ENCODE measurements at regions not wholly inside any gene's neighbourhood (a gene's known extent, or its start where the extent isn't known, plus 50 kb on each side); places are given as distances from the start of the nearest gene placed in this dataset.

DNA sequence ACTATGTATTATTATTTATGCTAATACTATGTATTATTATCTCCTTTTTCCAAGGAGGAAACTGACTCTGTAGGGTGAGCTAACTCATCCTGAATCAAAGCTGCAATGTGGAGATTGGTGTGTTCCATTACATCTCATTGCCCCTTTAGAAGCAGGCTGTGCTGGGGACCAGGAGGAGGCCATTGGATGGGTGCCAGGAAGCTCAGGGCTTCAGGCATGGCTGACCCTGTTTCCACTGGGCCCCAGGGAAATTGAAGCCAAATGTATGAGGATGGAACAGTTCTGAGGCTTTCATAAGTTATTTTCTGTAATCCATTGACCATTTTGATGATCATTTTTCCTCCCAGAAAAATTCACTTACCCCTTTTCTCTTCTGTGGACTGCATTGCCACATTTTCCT is 418.8 kb upstream of the ZFP42 start:
- Histone ChIP-seq H3K18ac (ENCODE audit: insufficient read length, low read depth, low read length) (no peak overlapping the region), H2AFZ (ENCODE audit: low read length) (no peak overlapping the region), H3T11ph (ENCODE audit: low read length) (no peak overlapping the region), H3K9ac (ENCODE audit: extremely low read depth, insufficient read length, low read length) (no peak overlapping the region), H4K5ac (ENCODE audit: insufficient read length, low read depth, low read length) (no peak overlapping the region), H3K9me3 (ENCODE audit: control insufficient read depth, low read depth, low read length) (no peaks in the 10 kb centered on the region), H4K91ac (ENCODE audit: insufficient read length, low read depth, low read length) (no peak overlapping the region), H2BK12ac (ENCODE audit: insufficient read length, low read depth, low read length) (no peak overlapping the region), H3K23me2 (ENCODE audit: insufficient read length, low read depth, low read length, poor library complexity, severe bottlenecking) (no peaks in the 10 kb centered on the region), H3K56ac (ENCODE audit: insufficient read length, low read depth, low read length) (no peak overlapping the region), H2BK120ac (ENCODE audit: low read depth, low read length, poor library complexity, severe bottlenecking) (no peak overlapping the region), H3K27ac (ENCODE audit: insufficient read length, low read depth, low read length) (no peak overlapping the region), H3K79me2 (ENCODE audit: insufficient read depth, low read length) (0 out of 2 replicates have a peak, but pooled peaks cover 2% of the 10 kb centered on the region), H3K4me2 (ENCODE audit: insufficient read depth, insufficient read length, low read length) (no peak overlapping the region), H3K14ac (ENCODE audit: insufficient read depth, low read length) (no peak overlapping the region), H3K4ac (ENCODE audit: low read depth, low read length) (no peak overlapping the region), H2BK20ac (ENCODE audit: low read depth, low read length, poor library complexity, severe bottlenecking) (no peak overlapping the region), H4K20me1 (ENCODE audit: control insufficient read depth, insufficient read depth, insufficient read length) (no peaks in the 10 kb centered on the region), H3K79me1 (ENCODE audit: insufficient read depth, low read depth, low read length, poor library complexity, severe bottlenecking) (no peaks in the 10 kb centered on the region), H2BK5ac (ENCODE audit: insufficient read length, low read length) (no peak overlapping the region), H2BK15ac (ENCODE audit: low read depth, low read length) (no peak overlapping the region), H2AK5ac (ENCODE audit: insufficient read length, low read length) (no peak overlapping the region), H3K23ac (ENCODE audit: insufficient read length, low read depth, low read length) (no peak overlapping the region), H3K4me1 (ENCODE audit: insufficient read depth, low read length) (no peaks in the 10 kb centered on the region), H4K8ac (replicated peaks; ENCODE audit: insufficient read length, low read depth, low read length) (no peak overlapping the region), H3K27me3 (ENCODE audit: insufficient read depth, low read length) (no peaks in the 10 kb centered on the region)
- no peak for DNase-seq
- TF ChIP-seq, protein P1, sequence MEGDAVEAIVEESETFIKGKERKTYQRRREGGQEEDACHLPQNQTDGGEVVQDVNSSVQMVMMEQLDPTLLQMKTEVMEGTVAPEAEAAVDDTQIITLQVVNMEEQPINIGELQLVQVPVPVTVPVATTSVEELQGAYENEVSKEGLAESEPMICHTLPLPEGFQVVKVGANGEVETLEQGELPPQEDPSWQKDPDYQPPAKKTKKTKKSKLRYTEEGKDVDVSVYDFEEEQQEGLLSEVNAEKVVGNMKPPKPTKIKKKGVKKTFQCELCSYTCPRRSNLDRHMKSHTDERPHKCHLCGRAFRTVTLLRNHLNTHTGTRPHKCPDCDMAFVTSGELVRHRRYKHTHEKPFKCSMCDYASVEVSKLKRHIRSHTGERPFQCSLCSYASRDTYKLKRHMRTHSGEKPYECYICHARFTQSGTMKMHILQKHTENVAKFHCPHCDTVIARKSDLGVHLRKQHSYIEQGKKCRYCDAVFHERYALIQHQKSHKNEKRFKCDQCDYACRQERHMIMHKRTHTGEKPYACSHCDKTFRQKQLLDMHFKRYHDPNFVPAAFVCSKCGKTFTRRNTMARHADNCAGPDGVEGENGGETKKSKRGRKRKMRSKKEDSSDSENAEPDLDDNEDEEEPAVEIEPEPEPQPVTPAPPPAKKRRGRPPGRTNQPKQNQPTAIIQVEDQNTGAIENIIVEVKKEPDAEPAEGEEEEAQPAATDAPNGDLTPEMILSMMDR (conservative IDR thresholded peaks at IDR 0.05): no peak
- Mint-ChIP-seq H3K4me1 (no peaks in the 10 kb centered on the region), H3K27ac (no peak overlapping the region), H3K4me3 (no peak overlapping the region), H3K36me3 (ENCODE audit: insufficient read depth in 1 of 3, low read depth in 3 of 3) (no peaks in the 10 kb centered on the region), H3K9me3 (no peaks in the 10 kb centered on the region), H3K27me3 (ENCODE audit: low read depth) (no peaks in the 10 kb centered on the region)
